ENCODE measurements at regions not wholly inside any gene's neighbourhood (a gene's known extent, or its start where the extent isn't known, plus 50 kb on each side); places are given as distances from the start of the nearest gene placed in this dataset.

DNA sequence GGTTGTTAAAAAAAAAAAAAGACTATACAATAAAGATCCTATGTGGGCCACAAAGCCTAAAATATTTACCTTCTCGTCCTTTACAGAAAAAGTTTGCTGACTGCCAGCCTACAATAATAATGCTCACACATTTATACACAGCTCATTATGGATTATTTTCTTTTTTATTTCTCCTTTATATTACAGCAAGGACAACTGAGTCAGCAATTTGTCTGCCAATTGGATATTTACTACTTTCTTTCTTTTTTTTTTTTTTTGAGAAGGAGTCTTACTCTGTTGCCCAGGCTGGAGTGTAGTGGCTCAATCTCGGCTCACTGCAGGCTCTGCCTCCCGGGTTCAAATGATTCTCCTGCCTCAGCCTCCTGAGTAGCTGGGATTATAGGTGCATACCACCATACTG lies 142.2 kb downstream of the EBLN2 start:
- H4K20me1 ChIP-seq (ENCODE audit: insufficient read depth, low read length): no peaks in the 10 kb centered on the region
- H3K9me3 ChIP-seq (ENCODE audit: low read depth, low read length): no peaks in the 10 kb centered on the region
- TF ChIP-seq, protein P1, sequence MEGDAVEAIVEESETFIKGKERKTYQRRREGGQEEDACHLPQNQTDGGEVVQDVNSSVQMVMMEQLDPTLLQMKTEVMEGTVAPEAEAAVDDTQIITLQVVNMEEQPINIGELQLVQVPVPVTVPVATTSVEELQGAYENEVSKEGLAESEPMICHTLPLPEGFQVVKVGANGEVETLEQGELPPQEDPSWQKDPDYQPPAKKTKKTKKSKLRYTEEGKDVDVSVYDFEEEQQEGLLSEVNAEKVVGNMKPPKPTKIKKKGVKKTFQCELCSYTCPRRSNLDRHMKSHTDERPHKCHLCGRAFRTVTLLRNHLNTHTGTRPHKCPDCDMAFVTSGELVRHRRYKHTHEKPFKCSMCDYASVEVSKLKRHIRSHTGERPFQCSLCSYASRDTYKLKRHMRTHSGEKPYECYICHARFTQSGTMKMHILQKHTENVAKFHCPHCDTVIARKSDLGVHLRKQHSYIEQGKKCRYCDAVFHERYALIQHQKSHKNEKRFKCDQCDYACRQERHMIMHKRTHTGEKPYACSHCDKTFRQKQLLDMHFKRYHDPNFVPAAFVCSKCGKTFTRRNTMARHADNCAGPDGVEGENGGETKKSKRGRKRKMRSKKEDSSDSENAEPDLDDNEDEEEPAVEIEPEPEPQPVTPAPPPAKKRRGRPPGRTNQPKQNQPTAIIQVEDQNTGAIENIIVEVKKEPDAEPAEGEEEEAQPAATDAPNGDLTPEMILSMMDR (IDR thresholded peaks at IDR 0.05; ENCODE audit: extremely low read depth, low read depth, low read length): no peak
- H3K36me3 ChIP-seq (ENCODE audit: insufficient read depth, low read length): no peaks in the 10 kb centered on the region
- no peak overlapping the region for H2AFZ ChIP-seq (ENCODE audit: low read length)
- no peak overlapping the region for H3K4me2 ChIP-seq (ENCODE audit: insufficient read depth, low read length)
- H3K27ac ChIP-seq (ENCODE audit: low read depth, low read length): no peak overlapping the region
- no peak overlapping the region for H3K4me3 ChIP-seq (ENCODE audit: insufficient read depth, low read length)
- no peaks in the 10 kb centered on the region for H3K4me1 ChIP-seq (ENCODE audit: insufficient read depth, low read length)
- no peak for DNase-seq (ENCODE audit: insufficient read length, low spot score, missing footprints)
- no peaks in the 10 kb centered on the region for H3K79me2 ChIP-seq (ENCODE audit: insufficient read depth, low read length)
- peaks cover 13% of the 10 kb centered on the region for H3K27me3 ChIP-seq (ENCODE audit: insufficient read depth, low read length)

DNA sequence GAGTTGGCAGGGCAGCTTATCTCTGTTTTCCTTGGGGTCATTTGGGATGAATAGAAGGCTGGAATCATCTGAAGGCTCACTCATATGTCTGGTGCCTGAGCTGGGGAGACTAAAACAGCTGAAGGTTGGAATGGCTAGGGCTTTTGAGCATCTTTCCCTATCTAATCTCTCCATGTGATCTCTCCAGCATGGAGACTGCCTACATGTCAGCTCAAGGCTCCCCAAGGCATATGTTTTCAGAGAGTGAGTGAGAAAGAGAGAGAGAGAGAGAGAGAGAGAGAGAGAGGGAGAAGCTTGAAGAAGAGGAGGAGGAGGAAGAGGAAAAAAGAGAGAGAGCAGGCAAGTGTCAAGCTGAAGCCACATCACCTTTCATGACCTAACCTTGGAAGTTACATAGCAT lies 143.4 kb downstream of the EBLN2 start:
- H3K27me3 ChIP-seq (ENCODE audit: insufficient read depth, low read length): peaks cover 13% of the 10 kb centered on the region
- no peak for DNase-seq (ENCODE audit: insufficient read length, low spot score, missing footprints)
- no peaks in the 10 kb centered on the region for H4K20me1 ChIP-seq (ENCODE audit: insufficient read depth, low read length)
- H3K4me3 ChIP-seq (ENCODE audit: insufficient read depth, low read length): no peak overlapping the region
- H3K9me3 ChIP-seq (ENCODE audit: low read depth, low read length): no peaks in the 10 kb centered on the region
- no peaks in the 10 kb centered on the region for H3K4me1 ChIP-seq (ENCODE audit: insufficient read depth, low read length)
- H2AFZ ChIP-seq (ENCODE audit: low read length): no peak overlapping the region
- no peaks in the 10 kb centered on the region for H3K36me3 ChIP-seq (ENCODE audit: insufficient read depth, low read length)
- TF ChIP-seq, protein P1 (IDR thresholded peaks at IDR 0.05; ENCODE audit: extremely low read depth, low read depth, low read length): no peak
- H3K27ac ChIP-seq (ENCODE audit: low read depth, low read length): no peak overlapping the region
- no peaks in the 10 kb centered on the region for H3K79me2 ChIP-seq (ENCODE audit: insufficient read depth, low read length)
- H3K4me2 ChIP-seq (ENCODE audit: insufficient read depth, low read length): no peak overlapping the region

DNA sequence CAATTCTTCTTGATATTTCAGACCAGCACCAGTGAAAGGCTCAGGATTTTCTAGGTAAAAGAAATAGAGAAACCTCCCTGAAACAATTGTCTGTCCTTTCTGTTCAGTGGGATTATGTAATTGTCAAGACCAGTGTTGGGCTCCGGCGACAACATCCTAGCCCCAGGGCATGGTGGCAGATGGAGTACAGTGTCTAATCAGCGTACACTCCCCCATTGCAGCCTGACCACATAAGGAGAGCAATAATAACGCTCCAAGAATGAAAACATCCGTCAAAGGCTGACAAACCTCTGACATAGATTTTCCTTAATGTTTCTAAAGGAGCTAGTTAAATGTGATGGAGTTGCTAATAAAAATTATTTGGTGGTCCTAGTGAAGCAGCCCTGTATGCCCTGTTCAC lies 144.6 kb downstream of the EBLN2 start:
- Histone ChIP-seq H3K36me3 (ENCODE audit: insufficient read depth, low read length) (no peaks in the 10 kb centered on the region), H3K4me1 (ENCODE audit: insufficient read depth, low read length) (no peaks in the 10 kb centered on the region), H3K9me3 (ENCODE audit: low read depth, low read length) (no peaks in the 10 kb centered on the region), H4K20me1 (ENCODE audit: insufficient read depth, low read length) (no peaks in the 10 kb centered on the region), H3K4me3 (ENCODE audit: insufficient read depth, low read length) (no peak overlapping the region), H3K27ac (ENCODE audit: low read depth, low read length) (no peak overlapping the region), H3K27me3 (ENCODE audit: insufficient read depth, low read length) (peaks cover 9% of the 10 kb centered on the region), H2AFZ (ENCODE audit: low read length) (no peak overlapping the region), H3K4me2 (ENCODE audit: insufficient read depth, low read length) (no peak overlapping the region), H3K79me2 (ENCODE audit: insufficient read depth, low read length) (no peaks in the 10 kb centered on the region)
- DNase-seq (ENCODE audit: insufficient read length, low spot score, missing footprints): no peak
- TF ChIP-seq, protein P1 (IDR thresholded peaks at IDR 0.05; ENCODE audit: extremely low read depth, low read depth, low read length): no peak

DNA sequence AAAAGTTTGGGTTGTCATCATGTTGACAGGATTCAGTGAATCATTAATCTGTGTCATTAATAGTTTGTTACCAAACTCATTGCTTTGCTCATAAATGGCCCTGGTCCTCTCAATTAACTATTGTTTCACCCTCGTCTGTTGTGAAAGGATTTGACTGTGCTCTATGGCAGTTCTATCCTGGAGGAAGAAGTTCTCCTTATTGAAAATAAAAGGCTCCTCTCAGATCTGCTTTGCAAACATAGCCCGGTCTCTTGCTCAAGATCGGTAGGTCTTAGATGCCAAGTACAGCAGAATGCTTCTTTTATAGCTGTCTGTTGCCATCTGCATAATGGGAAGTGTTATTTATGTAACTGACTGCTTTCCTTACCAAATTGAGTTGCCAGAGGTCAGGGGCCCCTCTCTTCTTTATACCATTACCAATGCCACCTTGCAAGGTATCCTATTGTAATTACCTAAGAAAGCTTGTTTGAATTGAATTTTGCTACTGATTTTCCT lies 146.5 kb downstream of the EBLN2 start:
- TF ChIP-seq, protein P1 (IDR thresholded peaks at IDR 0.05; ENCODE audit: extremely low read depth, low read depth, low read length): no peak
- H3K36me3 ChIP-seq (ENCODE audit: insufficient read depth, low read length): no peaks in the 10 kb centered on the region
- H3K4me2 ChIP-seq (ENCODE audit: insufficient read depth, low read length): no peak overlapping the region
- peaks cover 6% of the 10 kb centered on the region for H3K27me3 ChIP-seq (ENCODE audit: insufficient read depth, low read length)
- H3K9me3 ChIP-seq (ENCODE audit: low read depth, low read length): no peaks in the 10 kb centered on the region
- H4K20me1 ChIP-seq (ENCODE audit: insufficient read depth, low read length): no peaks in the 10 kb centered on the region
- no peak for DNase-seq (ENCODE audit: insufficient read length, low spot score, missing footprints)
- no peaks in the 10 kb centered on the region for H3K4me1 ChIP-seq (ENCODE audit: insufficient read depth, low read length)
- no peaks in the 10 kb centered on the region for H3K79me2 ChIP-seq (ENCODE audit: insufficient read depth, low read length)
- no peak overlapping the region for H2AFZ ChIP-seq (ENCODE audit: low read length)
- no peak overlapping the region for H3K4me3 ChIP-seq (ENCODE audit: insufficient read depth, low read length)
- no peak overlapping the region for H3K27ac ChIP-seq (ENCODE audit: low read depth, low read length)
